ENCODE measurements at regions not wholly inside any gene's neighbourhood (a gene's known extent, or its start where the extent isn't known, plus 50 kb on each side); places are given as distances from the start of the nearest gene placed in this dataset.
"Not testable (repeated sequence)": the region's sequence is repeated elsewhere in the genome, so short reads cannot be mapped to it uniquely, and the experiment has no call there.

DNA sequence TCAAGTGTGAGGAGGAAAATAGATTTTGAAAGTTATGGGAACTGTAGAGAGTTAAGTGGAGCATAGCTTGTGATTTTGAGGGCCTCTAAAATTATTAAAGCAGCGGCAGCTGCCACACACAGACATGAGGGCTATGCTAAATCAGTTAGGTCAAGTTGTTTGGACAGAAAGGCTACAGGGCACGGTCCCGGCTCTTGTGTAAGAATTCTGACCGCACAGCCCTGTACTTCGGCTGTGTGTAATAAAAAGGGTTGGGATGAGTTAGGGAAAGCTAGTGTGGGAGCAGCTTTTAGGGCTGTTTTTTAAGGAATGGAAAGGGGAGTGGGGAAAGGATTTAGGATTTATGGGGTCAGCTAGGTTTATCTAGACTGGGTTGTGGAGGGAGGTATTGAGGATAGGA is 79.6 kb upstream of the KIF5B start:
- TF ChIP-seq, protein P1, sequence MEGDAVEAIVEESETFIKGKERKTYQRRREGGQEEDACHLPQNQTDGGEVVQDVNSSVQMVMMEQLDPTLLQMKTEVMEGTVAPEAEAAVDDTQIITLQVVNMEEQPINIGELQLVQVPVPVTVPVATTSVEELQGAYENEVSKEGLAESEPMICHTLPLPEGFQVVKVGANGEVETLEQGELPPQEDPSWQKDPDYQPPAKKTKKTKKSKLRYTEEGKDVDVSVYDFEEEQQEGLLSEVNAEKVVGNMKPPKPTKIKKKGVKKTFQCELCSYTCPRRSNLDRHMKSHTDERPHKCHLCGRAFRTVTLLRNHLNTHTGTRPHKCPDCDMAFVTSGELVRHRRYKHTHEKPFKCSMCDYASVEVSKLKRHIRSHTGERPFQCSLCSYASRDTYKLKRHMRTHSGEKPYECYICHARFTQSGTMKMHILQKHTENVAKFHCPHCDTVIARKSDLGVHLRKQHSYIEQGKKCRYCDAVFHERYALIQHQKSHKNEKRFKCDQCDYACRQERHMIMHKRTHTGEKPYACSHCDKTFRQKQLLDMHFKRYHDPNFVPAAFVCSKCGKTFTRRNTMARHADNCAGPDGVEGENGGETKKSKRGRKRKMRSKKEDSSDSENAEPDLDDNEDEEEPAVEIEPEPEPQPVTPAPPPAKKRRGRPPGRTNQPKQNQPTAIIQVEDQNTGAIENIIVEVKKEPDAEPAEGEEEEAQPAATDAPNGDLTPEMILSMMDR (IDR thresholded peaks at IDR 0.05): not testable (repeated sequence)
- not testable (repeated sequence) for TF ChIP-seq POLR2A (IDR thresholded peaks at IDR 0.05)

Measured in heart left ventricle (tissue), 13 donors.